Esophagus mucosa (tissue), 1 donor: ENCODE measurements at regions not wholly inside any gene's neighbourhood (a gene's known extent, or its start where the extent isn't known, plus 50 kb on each side); places are given as distances from the start of the nearest gene placed in this dataset.
A peak's percentile ranks its signal among the peaks of the same experiment; 100 is the strongest.

ENCODE experiments used
- ATAC-seq: fragments of 200-7000 bp; cut with Tn5 transposase; one replicate; pipeline ENCODE4 v1.9.1; 2020
- donor health status: DM: yes; HTN: yes; CAD: no.

GRCh38 chr1:195335541-195335940 is 1272.7 kb downstream of the KCNT2 start:
- ATAC-seq, result no peak

- ATAC-seq, result no peak
Observed at GRCh38 chr1:195332102-195332501, 1276.1 kb downstream of the KCNT2 start.

- ATAC-seq, result no peak
Observed at GRCh38 chr1:195328681-195329080, 1279.6 kb downstream of the KCNT2 start.

GRCh38 chr1:195328102-195328501 is 1280.1 kb downstream of the KCNT2 start:
- peak; percentile 50 for ATAC-seq

- peak; percentile 26 for ATAC-seq
Observed at GRCh38 chr1:195327361-195327760, 1280.9 kb downstream of the KCNT2 start.

GRCh38 chr1:195326325-195326724 is 1281.9 kb downstream of the KCNT2 start:
- peak; percentile 87 for ATAC-seq

GRCh38 chr1:195325181-195325580 is 1283.1 kb downstream of the KCNT2 start:
- no peak for ATAC-seq

GRCh38 chr1:195306281-195306680 is 1302.0 kb downstream of the KCNT2 start:
- ATAC-seq, result no peak

- ATAC-seq, result no peak
Observed at GRCh38 chr1:195294911-195295310, 1313.3 kb downstream of the KCNT2 start.

- ATAC-seq, result no peak
Observed at GRCh38 chr1:195278644-195279043, 1329.6 kb downstream of the KCNT2 start.

GRCh38 chr1:195275710-195276109 is 1332.5 kb downstream of the KCNT2 start:
- ATAC-seq, result no peak

- ATAC-seq, result peak; percentile 51
Observed at GRCh38 chr1:195251900-195252299, 1356.3 kb downstream of the KCNT2 start.

- no peak for ATAC-seq
Observed at GRCh38 chr1:195243492-195243891, 1364.7 kb downstream of the KCNT2 start.

GRCh38 chr1:195241066-195241465 is 1367.2 kb downstream of the KCNT2 start:
- no peak for ATAC-seq

- ATAC-seq, result no peak
Observed at GRCh38 chr1:195238313-195238712, 1369.9 kb downstream of the KCNT2 start.

- peak; percentile 22 for ATAC-seq
Observed at GRCh38 chr1:195236991-195237889, 1371.0 kb downstream of the KCNT2 start.

GRCh38 chr1:195218428-195219212 is 1389.6 kb downstream of the KCNT2 start:
- ATAC-seq, result no peak

GRCh38 chr1:195202241-195202640 is 1406.0 kb downstream of the KCNT2 start:
- no peak for ATAC-seq

GRCh38 chr1:195200772-195201171 is 1407.5 kb downstream of the KCNT2 start:
- ATAC-seq, result no peak

GRCh38 chr1:195197116-195197515 is 1411.1 kb downstream of the KCNT2 start:
- no peak for ATAC-seq

- no peak for ATAC-seq
Observed at GRCh38 chr1:195195423-195196057, 1412.7 kb downstream of the KCNT2 start.

- ATAC-seq, result no peak
Observed at GRCh38 chr1:195193134-195193533, 1415.1 kb downstream of the KCNT2 start.

- no peak for ATAC-seq
Observed at GRCh38 chr1:195188821-195189220, 1419.4 kb downstream of the KCNT2 start.
